ENCODE measurements at regions not wholly inside any gene's neighbourhood (a gene's known extent, or its start where the extent isn't known, plus 50 kb on each side); places are given as distances from the start of the nearest gene placed in this dataset.

- Histone ChIP-seq H3K36me3 (no peaks in the 10 kb centered on the region), H3K27me3 (ENCODE audit: low read depth) (no peaks in the 10 kb centered on the region), H3K27ac (replicated peaks) (no peak overlapping the region), H3K9me3 (replicated peaks) (peaks cover 32% of the 10 kb centered on the region), H3K4me3 (no peak overlapping the region), H3K4me1 (no peaks in the 10 kb centered on the region)
- intact Hi-C loops (cut with micrococcal nuclease): no loop called here
- DNase-seq: no peak
- TF ChIP-seq, protein P1, sequence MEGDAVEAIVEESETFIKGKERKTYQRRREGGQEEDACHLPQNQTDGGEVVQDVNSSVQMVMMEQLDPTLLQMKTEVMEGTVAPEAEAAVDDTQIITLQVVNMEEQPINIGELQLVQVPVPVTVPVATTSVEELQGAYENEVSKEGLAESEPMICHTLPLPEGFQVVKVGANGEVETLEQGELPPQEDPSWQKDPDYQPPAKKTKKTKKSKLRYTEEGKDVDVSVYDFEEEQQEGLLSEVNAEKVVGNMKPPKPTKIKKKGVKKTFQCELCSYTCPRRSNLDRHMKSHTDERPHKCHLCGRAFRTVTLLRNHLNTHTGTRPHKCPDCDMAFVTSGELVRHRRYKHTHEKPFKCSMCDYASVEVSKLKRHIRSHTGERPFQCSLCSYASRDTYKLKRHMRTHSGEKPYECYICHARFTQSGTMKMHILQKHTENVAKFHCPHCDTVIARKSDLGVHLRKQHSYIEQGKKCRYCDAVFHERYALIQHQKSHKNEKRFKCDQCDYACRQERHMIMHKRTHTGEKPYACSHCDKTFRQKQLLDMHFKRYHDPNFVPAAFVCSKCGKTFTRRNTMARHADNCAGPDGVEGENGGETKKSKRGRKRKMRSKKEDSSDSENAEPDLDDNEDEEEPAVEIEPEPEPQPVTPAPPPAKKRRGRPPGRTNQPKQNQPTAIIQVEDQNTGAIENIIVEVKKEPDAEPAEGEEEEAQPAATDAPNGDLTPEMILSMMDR (IDR thresholded peaks at IDR 0.05; ENCODE audit: borderline replicate concordance): no peak
These were observed 712.1 kb upstream of the ARRDC4 start for GRCh38 chr15:97248376-97248775.

GRCh38 chr15:97259943-97260342 lies 700.6 kb upstream of the ARRDC4 start:
- H3K27me3 ChIP-seq (ENCODE audit: low read depth): no peaks in the 10 kb centered on the region
- TF ChIP-seq, protein P1 (IDR thresholded peaks at IDR 0.05; ENCODE audit: borderline replicate concordance): no peak
- H3K27ac ChIP-seq (replicated peaks): no peak overlapping the region
- no peaks in the 10 kb centered on the region for H3K4me1 ChIP-seq
- DNase-seq: no peak
- H3K36me3 ChIP-seq: no peaks in the 10 kb centered on the region
- no peak overlapping the region for H3K4me3 ChIP-seq
- intact Hi-C loops (cut with micrococcal nuclease): no loop called here
- H3K9me3 ChIP-seq (replicated peaks): no peaks in the 10 kb centered on the region

DNA sequence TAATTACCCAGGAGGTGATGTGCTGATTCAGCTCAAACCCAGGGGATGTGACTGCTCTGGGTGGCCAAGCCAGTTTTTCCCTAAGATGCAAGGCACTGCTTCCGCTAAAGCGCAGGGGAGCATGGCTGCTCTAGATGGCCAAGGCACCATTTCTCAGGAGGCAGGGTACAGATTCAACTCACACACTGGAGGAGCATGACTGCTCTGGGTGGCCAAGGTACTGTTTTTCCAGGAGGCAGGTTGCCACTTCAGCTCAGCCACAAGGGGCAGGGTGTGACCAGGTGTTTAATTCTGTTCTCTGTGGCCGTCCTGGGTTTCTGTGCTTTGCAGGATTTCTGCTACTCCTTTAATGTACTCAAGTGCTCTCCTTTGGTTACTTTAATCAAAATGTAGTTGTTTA lies 659.3 kb upstream of the ARRDC4 start:
- Histone ChIP-seq H3K4me1 (no peaks in the 10 kb centered on the region), H3K27me3 (ENCODE audit: low read depth) (no peaks in the 10 kb centered on the region), H3K36me3 (no peaks in the 10 kb centered on the region), H3K4me3 (no peak overlapping the region), H3K27ac (replicated peaks) (no peak overlapping the region), H3K9me3 (replicated peaks) (no peaks in the 10 kb centered on the region)
- TF ChIP-seq, protein P1 (IDR thresholded peaks at IDR 0.05; ENCODE audit: borderline replicate concordance): no peak
- no peak for DNase-seq
- intact Hi-C loops (cut with micrococcal nuclease): no loop called here

- Histone ChIP-seq H3K27ac (replicated peaks) (no peak overlapping the region), H3K4me1 (no peaks in the 10 kb centered on the region), H3K27me3 (ENCODE audit: low read depth) (no peaks in the 10 kb centered on the region), H3K9me3 (replicated peaks) (no peaks in the 10 kb centered on the region), H3K36me3 (no peaks in the 10 kb centered on the region), H3K4me3 (no peak overlapping the region)
- TF ChIP-seq, protein P1 (IDR thresholded peaks at IDR 0.05; ENCODE audit: borderline replicate concordance): no peak
- intact Hi-C loops (cut with micrococcal nuclease): no loop called here
- no peak for DNase-seq
These were observed 644.1 kb upstream of the ARRDC4 start for GRCh38 chr15:97316362-97316761.

- no peak overlapping the region for H3K4me3 ChIP-seq
- H3K27me3 ChIP-seq (ENCODE audit: low read depth): no peaks in the 10 kb centered on the region
- no peaks in the 10 kb centered on the region for H3K36me3 ChIP-seq
- DNase-seq: no peak
- H3K4me1 ChIP-seq: no peaks in the 10 kb centered on the region
- intact Hi-C loops (cut with micrococcal nuclease): no loop called here
- TF ChIP-seq, protein P1 (IDR thresholded peaks at IDR 0.05; ENCODE audit: borderline replicate concordance): no peak
- H3K9me3 ChIP-seq (replicated peaks): no peaks in the 10 kb centered on the region
- no peak overlapping the region for H3K27ac ChIP-seq (replicated peaks)
These were observed 643.3 kb upstream of the ARRDC4 start for GRCh38 chr15:97317163-97317562.

- Histone ChIP-seq H3K4me3 (no peak overlapping the region), H3K9me3 (replicated peaks) (no peaks in the 10 kb centered on the region), H3K36me3 (no peaks in the 10 kb centered on the region), H3K4me1 (no peaks in the 10 kb centered on the region), H3K27me3 (ENCODE audit: low read depth) (no peaks in the 10 kb centered on the region), H3K27ac (replicated peaks) (no peak overlapping the region)
- DNase-seq: no peak
- intact Hi-C loops (cut with micrococcal nuclease): no loop called here
- TF ChIP-seq, protein P1 (IDR thresholded peaks at IDR 0.05; ENCODE audit: borderline replicate concordance): no peak
These were observed 641.2 kb upstream of the ARRDC4 start for GRCh38 chr15:97319291-97319690.
